CD14-positive monocyte (primary cell): ENCODE measurements at regions not wholly inside any gene's neighbourhood (a gene's known extent, or its start where the extent isn't known, plus 50 kb on each side); places are given as distances from the start of the nearest gene placed in this dataset.

Source experiments
- DNase-seq, 3 donors: peaks; one replicate each; pipeline ENCODE4 v3.0.0-alpha.2; 2011 to 2022
- H2AFZ ChIP-seq: 2 replicates; pipeline ENCODE4 v1.6.0; 2012; ENCODE audit warnings: mild to moderate bottlenecking, low read depth, low read length, inconsistent platforms; ENCODE audit not compliant: insufficient read depth, poor library complexity, severe bottlenecking
- H3K27ac ChIP-seq, 2 donors: 1 replicate in 1 of 2; 2 replicates in 1 of 2; pipeline ENCODE4 v1.5.1; 2012 to 2013; ENCODE audit warnings: low read length in 2 of 2, control low read depth in 1 of 2, inconsistent platforms in 1 of 2, low read depth in 1 of 2, mild to moderate bottlenecking in 1 of 2
- H3K27me3 ChIP-seq, 2 donors: one replicate each; pipeline versions ENCODE4 v1.6.0 to v1.6.1; 2011 to 2013; ENCODE audit warnings: low read length in 2 of 2; ENCODE audit not compliant: control insufficient read depth in 2 of 2, insufficient read depth in 2 of 2
- H3K36me3 ChIP-seq, 2 donors: replicated peaks in 1 of 2; 1 replicate in 1 of 2; 2 replicates in 1 of 2; pipeline versions ENCODE4 v1.5.1 to v1.6.1; 2012 to 2013; ENCODE audit warnings: low read length in 2 of 2, control low read depth in 1 of 2, inconsistent platforms in 1 of 2, mild to moderate bottlenecking in 1 of 2; ENCODE audit not compliant: insufficient read depth in 2 of 2, control insufficient read depth in 1 of 2
- H3K4me1 ChIP-seq, 2 donors: 1 replicate in 1 of 2; 2 replicates in 1 of 2; pipeline versions ENCODE4 v1.5.1 to v1.6.1; 2012 to 2013; ENCODE audit warnings: low read length in 2 of 2, control low read depth in 1 of 2, inconsistent platforms in 1 of 2, mild to moderate bottlenecking in 1 of 2, moderate library complexity in 1 of 2; ENCODE audit not compliant: insufficient read depth in 2 of 2, control insufficient read depth in 1 of 2
- H3K4me2 ChIP-seq: replicated peaks from 2 replicates; pipeline ENCODE3; 2012; ENCODE audit warnings: low read length, moderate library complexity, mild to moderate bottlenecking; ENCODE audit not compliant: poor library complexity, severe bottlenecking; ENCODE audit errors: extremely low read depth
- H3K4me3 ChIP-seq, 3 experiments: fragments of 200-600 bp in 1 of 3; sonication (generic) in 1 of 3; replicated peaks in 1 of 3; 1 replicate in 2 of 3; 2 replicates in 1 of 3; pipeline ENCODE4 v1.5.1; 2011 to 2013; ENCODE audit warnings: low read length in 3 of 3, mild to moderate bottlenecking in 3 of 3, control low read depth in 2 of 3, low read depth in 2 of 3, inconsistent platforms in 1 of 3, moderate library complexity in 1 of 3
- H3K79me2 ChIP-seq: 2 replicates; pipeline ENCODE4 v1.6.0; 2012; ENCODE audit warnings: mild to moderate bottlenecking, control low read depth, inconsistent platforms, low read length, moderate library complexity; ENCODE audit not compliant: insufficient read depth
- H3K9ac ChIP-seq: 2 replicates; pipeline ENCODE4 v1.6.0; 2017; ENCODE audit warnings: low read length, mild to moderate bottlenecking; ENCODE audit not compliant: insufficient read depth, poor library complexity, severe bottlenecking
- H3K9me3 ChIP-seq, 2 donors: replicated peaks in 1 of 2; 1 replicate in 1 of 2; 2 replicates in 1 of 2; pipeline versions ENCODE4 v1.5.1 to v1.6.1; 2012 to 2013; ENCODE audit warnings: low read length in 2 of 2, control low read depth in 1 of 2; ENCODE audit not compliant: control insufficient read depth in 1 of 2, insufficient read depth in 1 of 2
- H4K20me1 ChIP-seq: 2 replicates; pipeline ENCODE4 v1.6.0; 2012; ENCODE audit warnings: mild to moderate bottlenecking, low read length, control low read depth, moderate library complexity; ENCODE audit not compliant: insufficient read depth
- H3K27ac Mint-ChIP-seq, 7 donors: one replicate each; pipeline ENCODE4 v1.8.0; 2020; ENCODE audit warnings: mild to moderate bottlenecking in 7 of 7, mixed read lengths in 7 of 7, moderate library complexity in 6 of 7, inconsistent platforms in 2 of 7
- H3K27me3 Mint-ChIP-seq, 3 donors: one replicate each; pipeline ENCODE4 v1.8.0; 2021 to 2022; ENCODE audit warnings: low read depth in 3 of 3, mild to moderate bottlenecking in 3 of 3, mixed read lengths in 3 of 3, moderate library complexity in 3 of 3, inconsistent platforms in 1 of 3
- H3K36me3 Mint-ChIP-seq, 2 donors: one replicate each; pipeline ENCODE4 v1.8.0; 2020; ENCODE audit warnings: mixed read lengths in 2 of 2, inconsistent platforms in 1 of 2, mild to moderate bottlenecking in 1 of 2
- H3K4me1 Mint-ChIP-seq: one replicate; pipeline ENCODE4 v1.8.0; 2020; ENCODE audit warnings: mild to moderate bottlenecking, mixed read lengths
- H3K4me3 Mint-ChIP-seq, 2 donors: one replicate each; pipeline ENCODE4 v1.8.0; 2020; ENCODE audit warnings: mild to moderate bottlenecking in 2 of 2, mixed read lengths in 2 of 2, moderate library complexity in 1 of 2
- H3K9me3 Mint-ChIP-seq, 7 donors: one replicate each; pipeline ENCODE4 v1.8.0; 2020 to 2022; ENCODE audit warnings: mixed read lengths in 7 of 7, mild to moderate bottlenecking in 6 of 7, moderate library complexity in 6 of 7, inconsistent platforms in 2 of 7
- WGBS: methylation state at CpG from one replicate; pipeline ENCODE4 v1.1.5; 2013; ENCODE audit warnings: missing lambda C conversion rate; ENCODE audit not compliant: insufficient coverage; 5-methylcytosine and 5-hydroxymethylcytosine counted together
- intact Hi-C, 2 donors: fragments of 100-400 bp; cut with micrococcal nuclease; formaldehyde crosslinking; loops; one replicate each; pipeline versions ENCODE4 v1.15.0 to v1.15.1; 2023
- TF ChIP-seq, protein P1 (sequence below): fragments of 200-600 bp; IDR thresholded peaks from one replicate; pipeline ENCODE4 v1.8.0; 2022; ENCODE audit warnings: antibody characterized with exemption, mild to moderate bottlenecking

DNA sequence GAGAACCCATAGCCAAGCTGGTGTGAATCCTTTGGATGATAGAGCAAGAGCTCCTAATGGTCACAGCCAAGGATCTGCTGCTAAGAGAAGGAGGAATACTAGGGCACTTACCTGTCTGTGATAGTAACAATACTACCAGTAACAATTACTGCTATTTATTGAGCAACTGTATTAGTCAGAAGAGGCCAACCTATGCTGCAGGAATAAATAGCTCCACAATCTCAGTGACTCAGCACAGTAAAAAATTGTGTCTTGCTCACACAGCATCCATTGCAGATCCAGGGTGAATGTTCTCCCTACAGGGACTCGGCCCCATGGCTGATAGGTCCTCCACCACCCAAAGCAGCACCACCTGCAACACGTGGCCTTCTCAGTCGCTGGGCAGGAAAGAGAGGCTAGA lies 257.6 kb upstream of the ZMIZ1 start:
- no peaks in the 10 kb centered on the region for H3K4me1 ChIP-seq
- H3K36me3 Mint-ChIP-seq, result no peaks in the 10 kb centered on the region

DNA sequence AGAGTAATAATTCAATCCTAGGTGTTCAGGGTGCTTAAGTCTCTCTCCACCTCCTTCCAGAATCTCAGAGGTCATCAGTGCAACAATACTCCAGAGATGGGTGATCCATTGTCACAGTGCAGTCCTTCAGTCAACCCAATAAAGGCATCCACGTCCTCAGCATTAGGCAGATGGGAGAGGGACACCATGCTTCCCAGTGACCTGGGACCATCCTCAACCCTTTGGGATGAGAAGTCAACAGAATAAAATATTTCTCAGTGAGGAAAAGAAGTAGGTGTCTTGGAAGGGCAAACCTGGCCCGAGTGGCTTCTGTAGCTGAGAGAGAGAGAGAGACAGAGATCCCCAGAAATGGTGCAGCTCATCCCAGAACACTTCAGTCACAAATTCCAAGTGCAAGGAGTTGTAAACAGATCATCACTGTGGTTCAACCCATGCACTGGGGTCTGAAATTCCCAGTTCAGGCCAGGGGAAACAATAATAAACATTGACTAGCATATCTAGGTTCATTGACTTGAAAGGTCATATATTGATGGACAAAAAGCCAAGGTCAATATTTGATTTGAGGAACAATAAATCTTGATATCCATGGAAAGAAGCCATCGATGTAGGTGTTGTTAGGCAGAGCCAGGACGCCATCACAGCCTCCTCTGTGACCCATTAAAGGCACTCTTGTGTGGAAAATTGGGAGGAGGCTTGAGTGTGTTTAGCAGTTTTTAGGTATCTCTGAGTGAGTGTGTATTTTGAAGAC lies 256.0 kb upstream of the ZMIZ1 start:
- Histone ChIP-seq H3K36me3 (no peaks in the 10 kb centered on the region), H3K4me3 (no peak overlapping the region), H2AFZ (no peak overlapping the region), H4K20me1 (no peaks in the 10 kb centered on the region), H3K9ac (no peak overlapping the region), H3K27ac (no peak overlapping the region), H3K27me3 (no peaks in the 10 kb centered on the region), H3K9me3 (no peaks in the 10 kb centered on the region), H3K4me2 (no peak overlapping the region), H3K79me2 (no peaks in the 10 kb centered on the region), H3K4me1 (peaks cover 9% of the 10 kb centered on the region in 2 donors)
- Mint-ChIP-seq H3K36me3 (no peaks in the 10 kb centered on the region), H3K27me3 (peaks cover 0 to 2% (median 0%) of the 10 kb centered on the region in 3 donors), H3K4me1 (peaks cover 8% of the 10 kb centered on the region), H3K9me3 (peaks cover 0 to 3% (median 0%) of the 10 kb centered on the region in 7 donors), H3K27ac (no peak overlapping the region), H3K4me3 (no peak overlapping the region)
- TF ChIP-seq, protein P1, sequence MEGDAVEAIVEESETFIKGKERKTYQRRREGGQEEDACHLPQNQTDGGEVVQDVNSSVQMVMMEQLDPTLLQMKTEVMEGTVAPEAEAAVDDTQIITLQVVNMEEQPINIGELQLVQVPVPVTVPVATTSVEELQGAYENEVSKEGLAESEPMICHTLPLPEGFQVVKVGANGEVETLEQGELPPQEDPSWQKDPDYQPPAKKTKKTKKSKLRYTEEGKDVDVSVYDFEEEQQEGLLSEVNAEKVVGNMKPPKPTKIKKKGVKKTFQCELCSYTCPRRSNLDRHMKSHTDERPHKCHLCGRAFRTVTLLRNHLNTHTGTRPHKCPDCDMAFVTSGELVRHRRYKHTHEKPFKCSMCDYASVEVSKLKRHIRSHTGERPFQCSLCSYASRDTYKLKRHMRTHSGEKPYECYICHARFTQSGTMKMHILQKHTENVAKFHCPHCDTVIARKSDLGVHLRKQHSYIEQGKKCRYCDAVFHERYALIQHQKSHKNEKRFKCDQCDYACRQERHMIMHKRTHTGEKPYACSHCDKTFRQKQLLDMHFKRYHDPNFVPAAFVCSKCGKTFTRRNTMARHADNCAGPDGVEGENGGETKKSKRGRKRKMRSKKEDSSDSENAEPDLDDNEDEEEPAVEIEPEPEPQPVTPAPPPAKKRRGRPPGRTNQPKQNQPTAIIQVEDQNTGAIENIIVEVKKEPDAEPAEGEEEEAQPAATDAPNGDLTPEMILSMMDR, result no peak
- 100% methylated on average over 3 of the region's 4 CpGs for WGBS
- intact Hi-C loops, result no loop called here
- no peak for DNase-seq

More for the DNA sequence above, 257.6 kb upstream of the ZMIZ1 start:
- Histone ChIP-seq H3K9me3 (no peaks in the 10 kb centered on the region), H3K4me2 (no peak overlapping the region), H3K36me3 (no peaks in the 10 kb centered on the region), H3K4me3 (no peak overlapping the region), H3K27ac (no peak overlapping the region), H3K9ac (no peak overlapping the region), H2AFZ (no peak overlapping the region), H4K20me1 (no peaks in the 10 kb centered on the region), H3K79me2 (no peaks in the 10 kb centered on the region), H3K27me3 (no peaks in the 10 kb centered on the region)
- H3K27me3 Mint-ChIP-seq, result peaks cover 0 to 2% (median 0%) of the 10 kb centered on the region in 3 donors
- H3K4me3 Mint-ChIP-seq, result no peak overlapping the region
- no peaks in the 10 kb centered on the region for H3K4me1 Mint-ChIP-seq
- TF ChIP-seq, protein P1, result no peak
- no peak overlapping the region for H3K27ac Mint-ChIP-seq
- peaks cover 0 to 3% (median 0%) of the 10 kb centered on the region in 7 donors for H3K9me3 Mint-ChIP-seq
- no CpG with 5 or more reads among the region's 3 CpGs for WGBS
- intact Hi-C loops, result no loop called here
- DNase-seq, result no peak
